ENCODE measurements at regions not wholly inside any gene's neighbourhood (a gene's known extent, or its start where the extent isn't known, plus 50 kb on each side); places are given as distances from the start of the nearest gene placed in this dataset.

DNA sequence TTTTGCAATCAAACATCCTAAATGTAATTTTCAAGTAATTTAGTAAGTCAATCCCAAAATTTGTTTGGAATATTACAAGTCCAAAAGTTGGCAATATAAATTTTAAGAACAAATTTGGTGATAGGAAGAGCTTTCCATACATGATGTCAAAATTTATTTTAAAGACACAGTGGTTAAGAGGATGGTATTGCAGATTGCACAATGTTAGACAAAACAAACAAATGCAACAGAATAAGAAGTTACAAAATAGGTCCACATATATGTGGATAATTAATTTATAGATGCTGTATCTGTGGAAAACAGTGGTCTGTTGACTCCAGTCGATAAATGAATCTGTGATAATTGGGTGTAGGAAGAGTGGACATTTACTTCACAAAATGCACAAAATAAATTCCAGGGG lies 358.5 kb downstream of the PCDH7 start:
- in situ Hi-C loops (cut with MboI; ENCODE audit: low pct_unique_long_range_greater_than_20kb, low sequenced_read_pairs): no loop called here
- DNase-seq: no peak

- in situ Hi-C loops (cut with MboI; ENCODE audit: low pct_unique_long_range_greater_than_20kb, low sequenced_read_pairs): no loop called here
- no peak for DNase-seq
Observed at GRCh38 chr4:31080887-31081286, 360.7 kb downstream of the PCDH7 start.

DNA sequence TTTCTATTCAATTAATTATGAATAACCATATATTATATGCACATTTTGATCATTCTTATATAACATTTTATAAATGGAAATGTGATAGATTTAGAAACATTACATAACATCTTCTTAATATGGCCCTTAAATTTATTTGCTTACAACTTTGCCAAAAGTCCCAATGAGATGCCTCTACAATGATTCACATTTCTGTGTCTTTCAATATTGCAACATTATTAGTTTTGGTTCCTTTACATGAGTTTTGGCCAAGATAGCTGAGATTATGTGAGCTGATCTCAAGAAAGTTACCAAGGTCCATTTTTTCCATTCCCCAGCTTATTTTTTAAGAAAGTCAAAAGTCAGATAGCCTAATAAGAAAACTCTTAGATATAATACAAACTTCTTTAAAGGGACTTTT lies 361.2 kb downstream of the PCDH7 start:
- DNase-seq: no peak
- in situ Hi-C loops (cut with MboI; ENCODE audit: low pct_unique_long_range_greater_than_20kb, low sequenced_read_pairs): no loop called here

GRCh38 chr4:31083456-31083855 lies 363.3 kb downstream of the PCDH7 start:
- in situ Hi-C loops (cut with MboI; ENCODE audit: low pct_unique_long_range_greater_than_20kb, low sequenced_read_pairs): no loop called here
- DNase-seq: no peak

GRCh38 chr4:31084806-31085416 lies 364.7 kb downstream of the PCDH7 start:
- no peak for DNase-seq
- in situ Hi-C loops (cut with MboI; ENCODE audit: low pct_unique_long_range_greater_than_20kb, low sequenced_read_pairs): no loop called here

- in situ Hi-C loops (cut with MboI; ENCODE audit: low pct_unique_long_range_greater_than_20kb, low sequenced_read_pairs): no loop called here
Observed at GRCh38 chr4:31085689-31086088, 365.5 kb downstream of the PCDH7 start.

DNA sequence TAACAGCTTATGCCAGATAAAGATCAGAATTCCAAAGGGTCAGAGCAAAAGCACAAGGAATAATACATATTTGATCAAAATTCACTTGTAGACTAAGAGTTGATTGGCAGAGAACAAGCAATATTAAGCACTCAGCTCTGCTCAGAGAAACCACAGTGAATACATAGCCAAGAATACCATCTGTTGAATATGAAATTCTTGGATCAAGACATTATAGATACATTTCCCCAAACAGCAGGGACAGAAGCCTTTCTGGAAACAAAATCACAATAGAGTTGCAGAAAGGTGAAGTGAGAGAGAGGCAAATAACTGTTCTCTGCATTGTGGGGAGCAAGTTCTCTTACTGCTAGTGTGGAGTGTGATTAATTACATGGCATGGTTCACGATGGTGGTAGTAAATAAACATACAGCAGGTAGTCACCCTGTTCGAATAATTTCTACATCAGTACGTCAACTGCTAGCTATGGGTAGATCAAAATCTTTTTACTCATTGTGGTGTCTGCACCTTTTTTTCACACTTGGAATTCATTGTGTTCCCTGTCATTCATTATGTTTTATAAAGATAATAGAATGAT lies 366.7 kb downstream of the PCDH7 start:
- in situ Hi-C loops (cut with MboI; ENCODE audit: low pct_unique_long_range_greater_than_20kb, low sequenced_read_pairs): no loop called here
- DNase-seq: no peak

More at GRCh38 chr4:31085689-31086088, 365.5 kb downstream of the PCDH7 start:
- no peak for DNase-seq

- no peak for DNase-seq
- in situ Hi-C loops (cut with MboI; ENCODE audit: low pct_unique_long_range_greater_than_20kb, low sequenced_read_pairs): no loop called here
Observed at GRCh38 chr4:31088600-31089230, 368.5 kb downstream of the PCDH7 start.

- in situ Hi-C loops (cut with MboI; ENCODE audit: low pct_unique_long_range_greater_than_20kb, low sequenced_read_pairs): no loop called here
- DNase-seq: no peak
Observed at GRCh38 chr4:31089815-31090214, 369.6 kb downstream of the PCDH7 start.

- in situ Hi-C loops (cut with MboI; ENCODE audit: low pct_unique_long_range_greater_than_20kb, low sequenced_read_pairs): no loop called here
- DNase-seq: no peak
Observed at GRCh38 chr4:31094474-31094873, 374.3 kb downstream of the PCDH7 start.

- in situ Hi-C loops (cut with MboI; ENCODE audit: low pct_unique_long_range_greater_than_20kb, low sequenced_read_pairs): no loop called here
- DNase-seq: no peak
Observed at GRCh38 chr4:31097999-31098398, 377.8 kb downstream of the PCDH7 start.

GRCh38 chr4:31100536-31100935 lies 380.4 kb downstream of the PCDH7 start:
- in situ Hi-C loops (cut with MboI; ENCODE audit: low pct_unique_long_range_greater_than_20kb, low sequenced_read_pairs): no loop called here
- no peak for DNase-seq

DNA sequence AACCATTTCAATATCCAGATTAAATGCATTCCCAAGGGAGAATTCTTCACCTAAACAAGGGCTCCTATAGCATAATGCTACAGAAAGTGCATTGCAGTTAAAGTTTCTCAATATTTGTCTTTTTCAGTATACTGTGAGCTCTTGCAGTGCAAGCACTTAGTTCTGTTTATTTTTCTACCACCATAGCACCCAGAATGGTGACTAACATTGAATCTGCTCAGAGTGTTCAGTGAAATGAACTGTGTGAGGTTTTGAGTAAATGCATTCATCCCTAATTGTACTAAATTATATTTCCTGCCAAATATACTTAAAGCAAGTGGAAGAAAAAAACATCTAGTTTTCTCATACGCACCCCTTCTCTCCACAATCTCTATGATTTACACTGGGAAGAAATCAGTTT lies 383.9 kb downstream of the PCDH7 start:
- in situ Hi-C loops (cut with MboI; ENCODE audit: low pct_unique_long_range_greater_than_20kb, low sequenced_read_pairs): no loop called here

GRCh38 chr4:31104577-31104976 lies 384.4 kb downstream of the PCDH7 start:
- DNase-seq: no peak
- in situ Hi-C loops (cut with MboI; ENCODE audit: low pct_unique_long_range_greater_than_20kb, low sequenced_read_pairs): no loop called here

More for the DNA sequence above, 383.9 kb downstream of the PCDH7 start:
- no peak for DNase-seq

- DNase-seq: no peak
- in situ Hi-C loops (cut with MboI; ENCODE audit: low pct_unique_long_range_greater_than_20kb, low sequenced_read_pairs): no loop called here
Observed at GRCh38 chr4:31106419-31106818, 386.2 kb downstream of the PCDH7 start.

DNA sequence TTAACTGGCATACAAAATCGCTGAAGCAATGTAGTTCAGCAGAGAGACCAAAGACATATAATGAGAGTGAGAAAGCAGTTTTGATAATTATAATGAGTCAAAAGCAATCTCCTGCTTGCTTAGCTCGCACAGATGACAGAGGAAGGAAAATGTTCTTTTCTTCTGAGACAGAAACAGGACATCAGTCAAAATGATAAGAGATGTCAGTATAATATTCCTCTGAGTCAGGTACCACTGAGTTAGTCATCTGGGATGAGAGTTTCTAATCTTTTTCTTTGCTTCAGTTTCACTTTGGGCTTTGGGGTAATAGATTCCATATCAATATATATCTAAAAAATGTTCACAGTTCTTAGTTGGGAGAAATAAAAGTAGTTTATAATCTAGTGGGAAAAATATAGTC lies 387.2 kb downstream of the PCDH7 start:
- in situ Hi-C loops (cut with MboI; ENCODE audit: low pct_unique_long_range_greater_than_20kb, low sequenced_read_pairs): no loop called here
- no peak for DNase-seq

DNA sequence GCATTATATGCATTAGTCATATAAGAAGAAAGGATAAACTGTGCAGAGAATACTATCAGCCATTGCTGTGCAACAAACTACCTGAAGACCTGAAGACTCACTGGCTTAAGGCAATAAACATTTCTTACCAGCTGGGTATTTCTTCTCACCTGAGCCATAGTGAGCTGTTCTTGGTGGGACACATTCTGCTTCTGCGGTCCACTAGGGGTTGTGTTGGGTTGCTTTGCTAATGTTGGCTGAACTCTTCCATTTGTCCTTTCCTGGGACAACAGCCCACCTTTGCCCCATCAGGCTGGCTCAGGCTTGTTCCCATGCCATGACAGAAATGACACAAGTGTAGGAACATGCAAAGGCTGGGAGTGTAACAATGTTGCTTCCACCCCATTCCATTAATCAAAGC lies 388.6 kb downstream of the PCDH7 start:
- DNase-seq: no peak
- in situ Hi-C loops (cut with MboI; ENCODE audit: low pct_unique_long_range_greater_than_20kb, low sequenced_read_pairs): no loop called here

DNA sequence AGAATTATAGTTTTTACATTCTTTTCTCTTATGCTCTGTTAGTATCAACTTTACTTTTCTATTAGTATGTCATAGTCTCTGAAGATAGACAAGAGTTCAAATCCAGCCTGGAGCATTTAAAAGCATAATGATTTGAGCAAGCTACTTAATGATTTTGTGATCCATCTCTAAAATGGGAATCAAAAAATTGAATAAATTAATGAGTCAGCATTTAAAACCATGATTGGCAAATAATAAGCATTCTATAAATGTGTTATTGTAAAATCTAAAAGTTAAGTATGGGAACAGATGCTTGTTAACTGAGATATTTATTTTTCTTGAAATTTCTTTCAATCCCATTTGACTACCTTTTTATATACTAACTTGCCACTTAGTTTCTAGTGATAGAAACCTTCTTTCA lies 391.6 kb downstream of the PCDH7 start:
- in situ Hi-C loops (cut with MboI; ENCODE audit: low pct_unique_long_range_greater_than_20kb, low sequenced_read_pairs): no loop called here
- DNase-seq: no peak

GRCh38 chr4:31114816-31115215 lies 394.6 kb downstream of the PCDH7 start:
- in situ Hi-C loops (cut with MboI; ENCODE audit: low pct_unique_long_range_greater_than_20kb, low sequenced_read_pairs): no loop called here

GRCh38 chr4:31124008-31124585 lies 403.9 kb downstream of the PCDH7 start:
- in situ Hi-C loops (cut with MboI; ENCODE audit: low pct_unique_long_range_greater_than_20kb, low sequenced_read_pairs): no loop called here
- no peak for DNase-seq

More at GRCh38 chr4:31114816-31115215, 394.6 kb downstream of the PCDH7 start:
- DNase-seq: no peak
